ENCODE measurements at regions not wholly inside any gene's neighbourhood (a gene's known extent, or its start where the extent isn't known, plus 50 kb on each side); places are given as distances from the start of the nearest gene placed in this dataset.

- Histone ChIP-seq H3K4me3 (ENCODE audit: low read depth in 2 of 2, low read length in 2 of 2) (no peak overlapping the region), H3K27ac (ENCODE audit: low read length) (no peak overlapping the region), H3K27me3 (ENCODE audit: control insufficient read depth, insufficient read depth, low read length) (no peaks in the 10 kb centered on the region), H3K36me3 (ENCODE audit: control insufficient read depth, insufficient read depth, low read length) (no peaks in the 10 kb centered on the region), H3K9me3 (ENCODE audit: control insufficient read depth, insufficient read depth, low read depth, low read length) (no peaks in the 10 kb centered on the region), H3K4me1 (ENCODE audit: control insufficient read depth, insufficient read depth, low read length) (no peaks in the 10 kb centered on the region)
- ChIA-PET CTCF (interaction anchor here (0.8 kb wide), 1 partner anchor 38 kb away, joined by 6 read pairs; no protein-coding TSS in a partner anchor), POLR2A (no interaction called here)
- intact Hi-C loops (cut with micrococcal nuclease; ENCODE audit: unreplicated experiment) (no loop called here), in situ Hi-C loops (cut with HindIII; ENCODE audit: low pct_unique_long_range_greater_than_20kb, low sequenced_read_pairs) (no loop called here)
- ATAC-seq = no peak
- no peak for TF ChIP-seq POLR2AphosphoS5 (IDR thresholded peaks at IDR 0.05; ENCODE audit: low read depth, low read length)
- no peak for DNase-seq (ENCODE audit: low read depth, low spot score)
- no TSS peak for BruUV-seq (replicated peaks)
Measured at GRCh38 chr6:41445261-41445660, 100.9 kb upstream of the FOXP4 start.

GRCh38 chr6:41446132-41446531 is 100.0 kb upstream of the FOXP4 start:
- ATAC-seq (no peak), DNase-seq (ENCODE audit: low read depth, low spot score) (no peak)
- intact Hi-C loops (cut with micrococcal nuclease; ENCODE audit: unreplicated experiment) (no loop called here), in situ Hi-C loops (cut with HindIII; ENCODE audit: low pct_unique_long_range_greater_than_20kb, low sequenced_read_pairs) (no loop called here)
- Histone ChIP-seq H3K27me3 (ENCODE audit: control insufficient read depth, insufficient read depth, low read length) (no peaks in the 10 kb centered on the region), H3K4me1 (ENCODE audit: control insufficient read depth, insufficient read depth, low read length) (no peaks in the 10 kb centered on the region), H3K4me3 (ENCODE audit: low read depth in 2 of 2, low read length in 2 of 2) (no peak overlapping the region), H3K36me3 (ENCODE audit: control insufficient read depth, insufficient read depth, low read length) (no peaks in the 10 kb centered on the region), H3K9me3 (ENCODE audit: control insufficient read depth, insufficient read depth, low read depth, low read length) (no peaks in the 10 kb centered on the region), H3K27ac (ENCODE audit: low read length) (no peak overlapping the region)
- BruUV-seq (replicated peaks) = no TSS peak
- TF ChIP-seq REST (IDR thresholded peaks at IDR 0.05; ENCODE audit: insufficient read depth in 1 of 2, low read depth in 2 of 2, low read length in 1 of 2) (no peak), POLR2AphosphoS5 (IDR thresholded peaks at IDR 0.05; ENCODE audit: low read depth, low read length) (no peak), CTCF (IDR thresholded peaks at IDR 0.05) (no peak), SIN3A (IDR thresholded peaks at IDR 0.05; ENCODE audit: borderline replicate concordance, insufficient read depth, low read depth, low read length) (no peak), TCF7L2 (IDR thresholded peaks at IDR 0.05; ENCODE audit: low read depth, low read length) (no peak)
- ChIA-PET POLR2A (no interaction called here), CTCF (interaction anchor here (0.7 kb wide), 1 partner anchor 232 kb away, joined by 3 read pairs; no protein-coding TSS in a partner anchor)

GRCh38 chr6:41446907-41447545 is 99.2 kb upstream of the FOXP4 start:
- in situ Hi-C loops (cut with HindIII; ENCODE audit: low pct_unique_long_range_greater_than_20kb, low sequenced_read_pairs) = no loop called here

More at GRCh38 chr6:41446907-41447545, 99.2 kb upstream of the FOXP4 start:
- no peak for TF ChIP-seq SIN3A (IDR thresholded peaks at IDR 0.05; ENCODE audit: borderline replicate concordance, insufficient read depth, low read depth, low read length)
- no peak for TF ChIP-seq REST (IDR thresholded peaks at IDR 0.05; ENCODE audit: insufficient read depth in 1 of 2, low read depth in 2 of 2, low read length in 1 of 2)
- TF ChIP-seq TCF7L2 (IDR thresholded peaks at IDR 0.05; ENCODE audit: low read depth, low read length) = no peak
- TF ChIP-seq CTCF (IDR thresholded peaks at IDR 0.05) = no peak
- no peak for TF ChIP-seq POLR2AphosphoS5 (IDR thresholded peaks at IDR 0.05; ENCODE audit: low read depth, low read length)
- ATAC-seq = no peak
- H3K27ac ChIP-seq (ENCODE audit: low read length) = no peak overlapping the region
- H3K4me1 ChIP-seq (ENCODE audit: control insufficient read depth, insufficient read depth, low read length) = no peaks in the 10 kb centered on the region
- no TSS peak for BruUV-seq (replicated peaks)
- H3K9me3 ChIP-seq (ENCODE audit: control insufficient read depth, insufficient read depth, low read depth, low read length) = no peaks in the 10 kb centered on the region
- POLR2A ChIA-PET = no interaction called here
- H3K36me3 ChIP-seq (ENCODE audit: control insufficient read depth, insufficient read depth, low read length) = no peaks in the 10 kb centered on the region
- CTCF ChIA-PET = interaction anchor here (0.6 to 0.7 kb wide), 3 partner anchors 15 to 231 kb away, joined by 3 to 6 read pairs (median 3); no protein-coding TSS in a partner anchor
- H3K4me3 ChIP-seq (ENCODE audit: low read depth in 2 of 2, low read length in 2 of 2) = no peak overlapping the region
- no peaks in the 10 kb centered on the region for H3K27me3 ChIP-seq (ENCODE audit: control insufficient read depth, insufficient read depth, low read length)
- no peak for DNase-seq (ENCODE audit: low read depth, low spot score)
- intact Hi-C loops (cut with micrococcal nuclease; ENCODE audit: unreplicated experiment) = no loop called here

Measured in Panc1 (cell line).